Breast epithelium (tissue), 3 donors: ENCODE measurements at regions not wholly inside any gene's neighbourhood (a gene's known extent, or its start where the extent isn't known, plus 50 kb on each side); places are given as distances from the start of the nearest gene placed in this dataset.

Source experiments
- POLR2A ChIP-seq: fragments of 450-650 bp; IDR thresholded peaks from one replicate; pipeline ENCODE4 v1.6.1; 2016; ENCODE audit warnings: antibody characterized with exemption, mild to moderate bottlenecking, moderate library complexity
- POLR2AphosphoS5 ChIP-seq, 3 donors: sonication (generic); formaldehyde crosslinking; IDR thresholded peaks; one replicate each; pipeline ENCODE4 v1.6.1; 2017; ENCODE audit warnings: antibody characterized with exemption in 3 of 3
- TF ChIP-seq, protein P1 (sequence below), 3 donors: fragments of 450-650 bp; IDR thresholded peaks; one replicate each; pipeline ENCODE4 v1.5.1; 2016 to 2017; ENCODE audit warnings: antibody characterized with exemption in 3 of 3, mild to moderate bottlenecking in 3 of 3, moderate library complexity in 3 of 3

DNA sequence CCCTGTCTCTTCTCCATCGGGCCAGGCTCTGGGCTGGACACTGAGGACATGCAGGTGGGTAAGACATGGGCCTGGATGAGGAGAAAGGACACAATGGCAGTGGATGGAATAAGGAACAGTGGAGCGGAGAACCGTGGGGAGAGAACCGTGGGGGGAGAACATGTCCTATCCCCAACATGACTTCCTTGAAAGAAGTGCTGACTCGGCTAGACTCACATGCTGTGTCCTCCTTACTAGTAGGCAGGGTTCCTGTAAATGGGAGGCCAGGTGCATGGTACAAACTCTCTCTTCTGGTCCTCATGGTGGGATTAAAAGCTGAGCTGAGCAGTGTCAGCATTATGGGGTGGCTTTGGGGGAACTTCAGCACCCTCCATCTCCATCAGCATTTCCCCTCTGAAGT, 137.4 kb upstream of the CSF3R start:
- TF ChIP-seq, protein P1, sequence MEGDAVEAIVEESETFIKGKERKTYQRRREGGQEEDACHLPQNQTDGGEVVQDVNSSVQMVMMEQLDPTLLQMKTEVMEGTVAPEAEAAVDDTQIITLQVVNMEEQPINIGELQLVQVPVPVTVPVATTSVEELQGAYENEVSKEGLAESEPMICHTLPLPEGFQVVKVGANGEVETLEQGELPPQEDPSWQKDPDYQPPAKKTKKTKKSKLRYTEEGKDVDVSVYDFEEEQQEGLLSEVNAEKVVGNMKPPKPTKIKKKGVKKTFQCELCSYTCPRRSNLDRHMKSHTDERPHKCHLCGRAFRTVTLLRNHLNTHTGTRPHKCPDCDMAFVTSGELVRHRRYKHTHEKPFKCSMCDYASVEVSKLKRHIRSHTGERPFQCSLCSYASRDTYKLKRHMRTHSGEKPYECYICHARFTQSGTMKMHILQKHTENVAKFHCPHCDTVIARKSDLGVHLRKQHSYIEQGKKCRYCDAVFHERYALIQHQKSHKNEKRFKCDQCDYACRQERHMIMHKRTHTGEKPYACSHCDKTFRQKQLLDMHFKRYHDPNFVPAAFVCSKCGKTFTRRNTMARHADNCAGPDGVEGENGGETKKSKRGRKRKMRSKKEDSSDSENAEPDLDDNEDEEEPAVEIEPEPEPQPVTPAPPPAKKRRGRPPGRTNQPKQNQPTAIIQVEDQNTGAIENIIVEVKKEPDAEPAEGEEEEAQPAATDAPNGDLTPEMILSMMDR (IDR thresholded peaks at IDR 0.05): no peak
- no peak for TF ChIP-seq POLR2AphosphoS5 (IDR thresholded peaks at IDR 0.05)
- TF ChIP-seq POLR2A: no peak
